ENCODE measurements at regions not wholly inside any gene's neighbourhood (a gene's known extent, or its start where the extent isn't known, plus 50 kb on each side); places are given as distances from the start of the nearest gene placed in this dataset.
A peak's percentile ranks its signal among the peaks of the same experiment; 100 is the strongest.
"Not testable (repeated sequence)": the region's sequence is repeated elsewhere in the genome, so short reads cannot be mapped to it uniquely, and the experiment has no call there.

- TF ChIP-seq HNF1B (CRISPR knock-in tag; IDR thresholded peaks at IDR 0.05) (no peak), ZNF121 (CRISPR knock-in tag; IDR thresholded peaks at IDR 0.05) (no peak)
Measured at GRCh38 chr4:56139241-56139827, 190.6 kb downstream of the CEP135 start (continued).

GRCh38 chr4:56134834-56135233 lies 186.1 kb downstream of the CEP135 start:
- CTCF ChIA-PET (ENCODE audit: low intra/inter-chr PET ratio, low total read pairs); DNase-seq (ENCODE audit: low spot score); H3K36me3 ChIP-seq (replicated peaks in 1 of 2; ENCODE audit: control insufficient read depth in 1 of 2, insufficient read depth in 2 of 2, low read length in 2 of 2); ATAC-seq; BruUV-seq (replicated peaks); H2AFZ ChIP-seq (ENCODE audit: low read length); H3K4me2 ChIP-seq (ENCODE audit: low read depth, low read length); H3K9ac ChIP-seq (ENCODE audit: insufficient read depth, low read depth, low read length); H3K79me2 ChIP-seq (ENCODE audit: insufficient read depth, low read length); H3K4me3 ChIP-seq (replicated peaks in 1 of 3; ENCODE audit: insufficient read depth in 1 of 3, low read depth in 2 of 3, low read length in 3 of 3); H3K27me3 ChIP-seq (ENCODE audit: control insufficient read depth in 1 of 2, insufficient read depth in 2 of 2, low read length in 2 of 2); POLR2A ChIA-PET; H4K20me1 ChIP-seq (ENCODE audit: insufficient read depth, low read length); intact Hi-C loops (cut with micrococcal nuclease; ENCODE audit: unreplicated experiment); FAIRE-seq; H3K9me3 ChIP-seq (ENCODE audit: low read length): not testable (repeated sequence)
- in situ Hi-C loops (cut with HindIII; ENCODE audit: extremely low pct_ligation_motif_present, low pct_unique_long_range_greater_than_20kb) = loop anchor here (5.0 kb wide), 1 partner anchor 162 kb away; no protein-coding TSS in a partner anchor
- Histone ChIP-seq H3K27ac (ENCODE audit: extremely low read length, insufficient read depth, low read length) (peak overlapping the region; percentile 34), H3K4me1 (ENCODE audit: insufficient read depth, low read length) (peaks cover 21% of the 10 kb centered on the region)
- WGBS (ENCODE audit: low lambda C conversion rate) = 85% methylated on average over 8 of the region's 8 CpGs

GRCh38 chr4:56134266-56134665 lies 185.5 kb downstream of the CEP135 start:
- peak; percentile 81 for ATAC-seq
- Histone ChIP-seq H2AFZ (ENCODE audit: low read length) (no peak overlapping the region), H3K4me3 (replicated peaks in 1 of 3; ENCODE audit: insufficient read depth in 1 of 3, low read depth in 2 of 3, low read length in 3 of 3) (no peak overlapping the region), H3K4me2 (ENCODE audit: low read depth, low read length) (peak overlapping the region; percentile 20; the same call in 1 of the 2 replicates), H3K27ac (ENCODE audit: extremely low read length, insufficient read depth, low read length) (peak overlapping the region; percentile 34), H3K27me3 (ENCODE audit: control insufficient read depth in 1 of 2, insufficient read depth in 2 of 2, low read length in 2 of 2) (no peaks in the 10 kb centered on the region), H3K9me3 (ENCODE audit: low read length) (no peaks in the 10 kb centered on the region), H3K4me1 (ENCODE audit: insufficient read depth, low read length) (peaks cover 27% of the 10 kb centered on the region), H3K9ac (ENCODE audit: insufficient read depth, low read depth, low read length) (no peak overlapping the region), H4K20me1 (ENCODE audit: insufficient read depth, low read length) (no peaks in the 10 kb centered on the region; the same call in 1 of the 2 replicates), H3K79me2 (ENCODE audit: insufficient read depth, low read length) (no peaks in the 10 kb centered on the region), H3K36me3 (replicated peaks in 1 of 2; ENCODE audit: control insufficient read depth in 1 of 2, insufficient read depth in 2 of 2, low read length in 2 of 2) (no peaks in the 10 kb centered on the region)
- DNase-seq (ENCODE audit: low spot score) = peak; percentile 68
- no peak for FAIRE-seq
- intact Hi-C loops (cut with micrococcal nuclease; ENCODE audit: unreplicated experiment) (no loop called here), in situ Hi-C loops (cut with HindIII; ENCODE audit: extremely low pct_ligation_motif_present, low pct_unique_long_range_greater_than_20kb) (loop anchor here (5.0 kb wide), 1 partner anchor 163 kb away; no protein-coding TSS in a partner anchor)
- CTCF ChIA-PET (ENCODE audit: low intra/inter-chr PET ratio, low total read pairs) = no interaction called here
- POLR2A ChIA-PET = no interaction called here
- WGBS (ENCODE audit: low lambda C conversion rate) = 58% methylated on average over 2 of the region's 2 CpGs
- BruUV-seq (replicated peaks) = no TSS peak
- peak; percentile 33; the same call in 1 of the 2 replicates for TF ChIP-seq HNF4A (CRISPR knock-in tag; IDR thresholded peaks at IDR 0.05)
- no peak for TF ChIP-seq SETDB1 (CRISPR knock-in tag; IDR thresholded peaks at IDR 0.05; ENCODE audit: borderline replicate concordance)
- TF ChIP-seq FOXA1 (IDR thresholded peaks at IDR 0.05) = no peak
- peak; percentile 11; the same call in 1 of the 2 replicates for TF ChIP-seq FOXA1 (CRISPR knock-in tag; IDR thresholded peaks at IDR 0.05)
- TF ChIP-seq SALL1 (CRISPR knock-in tag; IDR thresholded peaks at IDR 0.05) = peak; percentile 44; the same call in 1 of the 2 replicates
- no peak for TF ChIP-seq PLSCR1 (CRISPR knock-in tag; IDR thresholded peaks at IDR 0.05; ENCODE audit: borderline replicate concordance)
- TF ChIP-seq KMT2A (CRISPR knock-in tag; IDR thresholded peaks at IDR 0.05) = no peak
- peak; percentile 74 for TF ChIP-seq TEAD3 (CRISPR knock-in tag; optimal IDR thresholded peaks at IDR 0.05; ENCODE audit: borderline replicate concordance)
- peak; percentile 82 for TF ChIP-seq ZNF281 (CRISPR knock-in tag; IDR thresholded peaks at IDR 0.05; ENCODE audit: borderline replicate concordance)

Data from HepG2 (cell line).